ENCODE measurements at regions not wholly inside any gene's neighbourhood (a gene's known extent, or its start where the extent isn't known, plus 50 kb on each side); places are given as distances from the start of the nearest gene placed in this dataset.

DNA sequence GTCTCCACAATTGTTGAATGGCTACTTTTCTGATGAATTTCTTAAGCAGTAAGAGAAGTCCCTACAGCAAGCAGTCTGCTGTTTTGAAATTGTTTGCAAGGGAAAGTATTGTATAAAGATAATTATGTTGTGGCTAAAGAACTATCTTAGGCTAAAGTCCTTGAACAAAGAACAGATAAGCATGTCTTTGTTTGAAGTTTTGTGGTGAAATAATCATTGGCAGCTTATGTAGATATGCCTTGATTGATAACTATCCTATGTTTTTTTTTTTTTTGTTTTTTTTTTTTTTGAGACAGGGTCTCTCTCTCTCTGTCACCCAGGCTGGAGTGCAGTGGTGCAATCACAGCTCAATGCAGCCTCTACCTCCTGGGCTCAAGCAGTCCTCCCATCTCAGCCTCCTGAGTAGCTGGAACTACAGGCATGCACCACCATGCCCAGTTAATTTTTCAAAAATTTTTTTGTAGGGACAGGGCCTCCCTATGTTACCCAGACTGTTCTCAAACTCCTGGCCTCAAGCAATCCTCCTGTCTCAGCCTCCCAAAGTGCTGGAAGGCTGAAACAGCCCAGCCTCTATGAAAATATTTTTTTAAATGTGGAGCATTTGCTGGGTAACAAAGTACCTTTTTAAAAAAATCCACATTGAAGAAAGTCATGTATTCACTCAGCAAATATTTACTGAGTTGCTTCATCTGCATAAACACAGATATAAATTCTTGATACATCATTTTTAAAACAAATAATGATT is 80.8 kb downstream of the LLPH start:
- TF ChIP-seq, protein P1, sequence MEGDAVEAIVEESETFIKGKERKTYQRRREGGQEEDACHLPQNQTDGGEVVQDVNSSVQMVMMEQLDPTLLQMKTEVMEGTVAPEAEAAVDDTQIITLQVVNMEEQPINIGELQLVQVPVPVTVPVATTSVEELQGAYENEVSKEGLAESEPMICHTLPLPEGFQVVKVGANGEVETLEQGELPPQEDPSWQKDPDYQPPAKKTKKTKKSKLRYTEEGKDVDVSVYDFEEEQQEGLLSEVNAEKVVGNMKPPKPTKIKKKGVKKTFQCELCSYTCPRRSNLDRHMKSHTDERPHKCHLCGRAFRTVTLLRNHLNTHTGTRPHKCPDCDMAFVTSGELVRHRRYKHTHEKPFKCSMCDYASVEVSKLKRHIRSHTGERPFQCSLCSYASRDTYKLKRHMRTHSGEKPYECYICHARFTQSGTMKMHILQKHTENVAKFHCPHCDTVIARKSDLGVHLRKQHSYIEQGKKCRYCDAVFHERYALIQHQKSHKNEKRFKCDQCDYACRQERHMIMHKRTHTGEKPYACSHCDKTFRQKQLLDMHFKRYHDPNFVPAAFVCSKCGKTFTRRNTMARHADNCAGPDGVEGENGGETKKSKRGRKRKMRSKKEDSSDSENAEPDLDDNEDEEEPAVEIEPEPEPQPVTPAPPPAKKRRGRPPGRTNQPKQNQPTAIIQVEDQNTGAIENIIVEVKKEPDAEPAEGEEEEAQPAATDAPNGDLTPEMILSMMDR (IDR thresholded peaks at IDR 0.05) = no peak
- H3K27ac Mint-ChIP-seq = no peak overlapping the region
- H3K9me3 Mint-ChIP-seq = no peaks in the 10 kb centered on the region
- no peak for DNase-seq
- no peaks in the 10 kb centered on the region for H3K36me3 Mint-ChIP-seq (ENCODE audit: low read depth)
- H3K4me1 Mint-ChIP-seq (ENCODE audit: low read depth) = peaks cover 37% of the 10 kb centered on the region
- peaks cover 2% of the 10 kb centered on the region; the same call in 1 of the 2 replicates for H3K27me3 Mint-ChIP-seq (ENCODE audit: insufficient read depth)
- H3K4me3 Mint-ChIP-seq = no peak overlapping the region

DNA sequence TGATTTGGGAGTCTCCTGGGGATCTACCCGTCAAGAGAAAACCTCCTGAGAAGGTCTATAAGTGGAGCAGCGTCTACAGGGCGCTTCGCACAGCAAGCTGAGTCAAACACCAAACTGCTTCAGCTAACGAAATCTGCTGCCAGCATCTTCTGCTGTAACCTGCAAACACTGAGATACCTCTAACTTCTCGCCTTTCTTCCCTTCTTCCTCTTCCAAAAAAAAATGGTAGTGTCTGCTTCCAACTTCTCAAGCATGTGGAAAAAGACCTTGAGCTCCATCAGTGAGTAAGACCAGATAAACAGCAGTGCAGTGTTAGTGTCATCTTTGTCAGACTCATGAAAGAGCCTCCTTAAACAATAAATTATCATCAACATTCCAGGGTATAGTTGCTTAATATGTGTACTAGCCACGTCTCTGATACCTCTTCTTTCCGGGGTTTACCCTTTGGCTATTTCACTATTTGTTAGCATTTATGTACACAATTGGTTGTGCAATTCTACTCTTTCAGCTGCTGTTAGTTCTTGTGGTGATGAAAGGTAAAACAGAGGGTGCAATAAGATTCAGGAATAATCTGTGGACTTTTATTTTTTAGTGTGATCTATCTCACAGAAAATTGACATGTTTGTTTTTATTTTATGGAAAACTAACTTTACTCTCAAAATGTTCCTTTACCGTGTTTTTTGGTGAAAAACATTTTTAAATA is 81.6 kb downstream of the LLPH start:
- H3K9me3 Mint-ChIP-seq = no peaks in the 10 kb centered on the region
- H3K36me3 Mint-ChIP-seq (ENCODE audit: low read depth) = no peaks in the 10 kb centered on the region
- no peak for DNase-seq
- H3K27me3 Mint-ChIP-seq (ENCODE audit: insufficient read depth) = no peaks in the 10 kb centered on the region
- TF ChIP-seq, protein P1 (IDR thresholded peaks at IDR 0.05) = no peak
- peak overlapping the region; percentile 50; the same call in 1 of the 2 replicates for H3K27ac Mint-ChIP-seq
- H3K4me1 Mint-ChIP-seq (ENCODE audit: low read depth) = peaks cover 44% of the 10 kb centered on the region
- H3K4me3 Mint-ChIP-seq = no peak overlapping the region

DNA sequence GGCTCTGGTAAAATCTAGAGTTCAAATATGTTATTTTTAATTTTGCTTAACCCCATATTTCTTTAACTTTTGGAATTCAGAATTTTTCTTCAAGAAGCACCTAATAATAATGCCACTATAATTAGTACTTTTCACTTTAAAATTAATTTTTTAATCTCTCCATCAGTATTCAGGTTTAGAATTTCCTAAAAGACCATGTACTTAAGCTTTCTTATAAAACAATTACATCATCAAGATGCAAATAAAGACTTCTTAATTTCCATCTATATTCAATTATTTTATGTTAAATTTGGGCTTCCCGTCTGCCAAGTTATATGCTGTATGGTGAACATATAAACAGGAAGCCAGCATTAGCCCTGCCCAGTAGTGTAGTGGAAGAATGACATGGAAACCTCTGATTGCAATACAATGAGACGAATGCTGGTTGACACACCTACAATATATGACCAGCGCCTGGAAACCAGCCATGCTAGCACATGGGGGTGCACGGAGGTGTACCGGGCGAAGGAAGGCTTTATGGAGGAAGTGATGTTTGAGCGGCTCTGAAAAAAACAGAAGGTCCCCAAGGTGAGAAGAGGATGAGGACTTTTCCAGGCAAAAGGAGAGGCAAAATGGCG is 82.2 kb downstream of the LLPH start:
- Mint-ChIP-seq H3K4me1 (ENCODE audit: low read depth) (peaks cover 45% of the 10 kb centered on the region), H3K9me3 (no peaks in the 10 kb centered on the region), H3K36me3 (ENCODE audit: low read depth) (no peaks in the 10 kb centered on the region), H3K4me3 (no peak overlapping the region), H3K27ac (peak overlapping the region; percentile 72; the same call in 1 of the 2 replicates), H3K27me3 (ENCODE audit: insufficient read depth) (no peaks in the 10 kb centered on the region)
- TF ChIP-seq, protein P1 (IDR thresholded peaks at IDR 0.05) = no peak
- no peak for DNase-seq

DNA sequence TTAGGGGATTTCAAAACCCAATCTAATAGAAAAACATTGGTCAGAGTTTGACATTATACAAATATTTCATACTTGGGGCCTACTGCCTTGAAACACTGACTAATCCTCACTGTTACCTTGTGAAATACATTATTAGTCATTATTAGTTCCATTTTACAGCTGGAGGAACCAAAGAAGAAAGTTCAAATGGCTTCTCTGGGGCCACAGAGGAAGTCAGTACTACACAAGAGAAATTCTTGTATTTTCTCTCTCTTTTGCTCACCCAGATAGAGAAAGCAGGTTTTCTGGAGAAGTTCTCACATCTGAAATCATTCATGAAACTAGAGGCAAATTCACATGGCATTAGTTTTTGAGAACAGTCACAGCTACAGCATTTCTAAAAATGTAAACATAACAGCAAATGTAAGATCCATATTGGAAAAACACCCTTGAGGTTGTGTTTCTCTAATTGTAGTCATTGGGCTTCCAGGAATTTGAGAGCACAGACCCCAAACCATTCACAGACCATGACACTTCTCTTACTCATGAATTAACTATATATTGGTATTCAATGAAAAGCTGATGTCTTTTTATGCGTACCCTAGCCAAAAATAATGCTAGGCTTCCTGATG is 83.0 kb downstream of the LLPH start:
- H3K27me3 Mint-ChIP-seq (ENCODE audit: insufficient read depth) = no peaks in the 10 kb centered on the region
- H3K4me3 Mint-ChIP-seq = no peak overlapping the region
- TF ChIP-seq, protein P1 (IDR thresholded peaks at IDR 0.05) = no peak
- DNase-seq = peak; percentile 25
- H3K4me1 Mint-ChIP-seq (ENCODE audit: low read depth) = peaks cover 49% of the 10 kb centered on the region
- no peaks in the 10 kb centered on the region for H3K36me3 Mint-ChIP-seq (ENCODE audit: low read depth)
- H3K9me3 Mint-ChIP-seq = no peaks in the 10 kb centered on the region
- peak overlapping the region; percentile 72 for H3K27ac Mint-ChIP-seq

DNA sequence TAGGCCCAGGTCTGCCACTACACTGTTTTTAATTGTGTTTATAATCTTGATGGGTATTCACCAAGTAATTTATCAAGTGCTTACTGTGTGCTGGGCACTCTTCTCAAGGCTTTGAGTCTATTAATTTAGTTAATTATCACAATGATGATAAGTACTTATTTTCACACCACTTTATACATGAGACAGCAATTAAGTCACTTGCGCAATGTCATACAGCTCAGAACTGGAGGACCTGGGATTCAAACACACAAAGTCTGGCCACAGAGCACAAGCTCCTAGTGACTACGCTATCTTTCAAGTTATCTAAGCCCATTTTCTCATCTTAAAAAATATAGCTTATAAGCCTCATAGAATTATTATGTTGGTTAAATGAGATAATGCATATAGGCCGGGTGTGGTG is 85.0 kb downstream of the LLPH start:
- H3K27ac Mint-ChIP-seq = no peak overlapping the region
- no peaks in the 10 kb centered on the region for H3K27me3 Mint-ChIP-seq (ENCODE audit: insufficient read depth)
- TF ChIP-seq, protein P1 (IDR thresholded peaks at IDR 0.05) = no peak
- no peaks in the 10 kb centered on the region for H3K36me3 Mint-ChIP-seq (ENCODE audit: low read depth)
- peaks cover 56% of the 10 kb centered on the region for H3K4me1 Mint-ChIP-seq (ENCODE audit: low read depth)
- no peak overlapping the region for H3K4me3 Mint-ChIP-seq
- no peak for DNase-seq
- no peaks in the 10 kb centered on the region for H3K9me3 Mint-ChIP-seq
